ENCODE measurements at regions not wholly inside any gene's neighbourhood (a gene's known extent, or its start where the extent isn't known, plus 50 kb on each side); places are given as distances from the start of the nearest gene placed in this dataset.

DNA sequence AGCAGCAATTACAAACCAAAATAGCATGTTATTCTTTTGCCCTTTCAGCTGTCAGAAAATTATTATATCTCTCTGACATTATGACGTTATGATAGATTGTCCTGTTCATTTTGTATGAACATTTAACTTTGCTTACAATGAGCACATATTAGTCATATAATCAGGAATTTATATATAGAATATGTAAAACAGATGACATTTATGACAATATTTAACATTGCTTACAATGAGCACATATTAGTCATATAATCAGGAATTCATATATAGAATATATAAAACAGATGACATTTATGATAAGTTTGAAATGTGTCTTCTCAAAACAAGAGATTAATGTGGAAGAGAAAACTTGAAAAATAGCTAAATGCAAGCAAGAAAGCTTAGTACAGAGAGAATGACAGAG, 1180.2 kb downstream of the CDH12 start:
- Mint-ChIP-seq H3K9me3 (peaks cover 20% of the 10 kb centered on the region), H3K4me3 (no peak overlapping the region), H3K27ac (no peak overlapping the region), H3K27me3 (ENCODE audit: insufficient read depth) (no peaks in the 10 kb centered on the region), H3K36me3 (ENCODE audit: low read depth) (no peaks in the 10 kb centered on the region), H3K4me1 (ENCODE audit: low read depth) (no peaks in the 10 kb centered on the region)
- DNase-seq: no peak
- TF ChIP-seq, protein P1, sequence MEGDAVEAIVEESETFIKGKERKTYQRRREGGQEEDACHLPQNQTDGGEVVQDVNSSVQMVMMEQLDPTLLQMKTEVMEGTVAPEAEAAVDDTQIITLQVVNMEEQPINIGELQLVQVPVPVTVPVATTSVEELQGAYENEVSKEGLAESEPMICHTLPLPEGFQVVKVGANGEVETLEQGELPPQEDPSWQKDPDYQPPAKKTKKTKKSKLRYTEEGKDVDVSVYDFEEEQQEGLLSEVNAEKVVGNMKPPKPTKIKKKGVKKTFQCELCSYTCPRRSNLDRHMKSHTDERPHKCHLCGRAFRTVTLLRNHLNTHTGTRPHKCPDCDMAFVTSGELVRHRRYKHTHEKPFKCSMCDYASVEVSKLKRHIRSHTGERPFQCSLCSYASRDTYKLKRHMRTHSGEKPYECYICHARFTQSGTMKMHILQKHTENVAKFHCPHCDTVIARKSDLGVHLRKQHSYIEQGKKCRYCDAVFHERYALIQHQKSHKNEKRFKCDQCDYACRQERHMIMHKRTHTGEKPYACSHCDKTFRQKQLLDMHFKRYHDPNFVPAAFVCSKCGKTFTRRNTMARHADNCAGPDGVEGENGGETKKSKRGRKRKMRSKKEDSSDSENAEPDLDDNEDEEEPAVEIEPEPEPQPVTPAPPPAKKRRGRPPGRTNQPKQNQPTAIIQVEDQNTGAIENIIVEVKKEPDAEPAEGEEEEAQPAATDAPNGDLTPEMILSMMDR (IDR thresholded peaks at IDR 0.05): no peak

DNA sequence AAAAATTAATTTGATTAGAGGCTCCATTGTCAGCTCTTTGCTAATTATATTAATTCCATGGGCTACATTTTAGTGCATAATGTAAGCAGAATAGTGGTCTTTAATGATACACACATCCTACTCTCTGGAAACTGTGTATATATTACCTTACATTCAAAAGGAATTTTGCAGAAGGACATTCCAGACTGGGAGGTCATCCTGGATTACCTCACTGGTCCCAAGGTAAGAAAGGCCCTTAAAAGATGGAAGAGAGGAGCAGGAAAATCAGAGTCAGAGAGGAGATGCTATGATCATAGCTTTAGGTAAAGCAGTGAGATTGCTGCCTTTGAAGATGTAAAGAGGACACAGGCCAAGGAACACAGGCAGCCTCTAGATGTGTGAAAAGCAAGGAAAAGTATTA, 1180.8 kb downstream of the CDH12 start:
- Mint-ChIP-seq H3K4me3 (no peak overlapping the region), H3K36me3 (ENCODE audit: low read depth) (no peaks in the 10 kb centered on the region), H3K27me3 (ENCODE audit: insufficient read depth) (no peaks in the 10 kb centered on the region), H3K4me1 (ENCODE audit: low read depth) (no peaks in the 10 kb centered on the region), H3K9me3 (peaks cover 17% of the 10 kb centered on the region), H3K27ac (no peak overlapping the region)
- TF ChIP-seq, protein P1 (IDR thresholded peaks at IDR 0.05): no peak
- DNase-seq: no peak

DNA sequence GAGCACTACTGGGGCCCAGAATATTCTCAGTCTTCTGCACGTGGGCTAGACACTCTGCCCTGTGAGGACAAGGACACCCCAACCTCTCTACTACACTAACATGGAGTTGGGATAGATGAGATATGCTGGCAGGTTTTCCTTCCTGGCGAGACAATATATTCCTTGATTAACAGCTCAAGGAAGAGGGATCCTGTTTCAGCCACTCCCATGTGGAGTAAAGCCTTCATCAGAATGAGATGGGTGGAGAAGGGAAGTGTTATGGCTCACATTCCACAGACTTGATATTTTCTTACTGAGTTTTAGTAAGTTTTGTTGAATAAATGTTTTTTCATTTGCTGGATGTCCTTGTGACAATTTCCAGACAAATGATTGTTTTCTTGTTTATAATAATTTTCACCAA, 1187.6 kb downstream of the CDH12 start:
- Mint-ChIP-seq H3K27me3 (ENCODE audit: insufficient read depth) (no peaks in the 10 kb centered on the region), H3K4me1 (ENCODE audit: low read depth) (no peaks in the 10 kb centered on the region), H3K9me3 (peaks cover 33% of the 10 kb centered on the region), H3K4me3 (no peak overlapping the region), H3K36me3 (ENCODE audit: low read depth) (no peaks in the 10 kb centered on the region), H3K27ac (no peak overlapping the region)
- TF ChIP-seq, protein P1 (IDR thresholded peaks at IDR 0.05): no peak
- DNase-seq: no peak

DNA sequence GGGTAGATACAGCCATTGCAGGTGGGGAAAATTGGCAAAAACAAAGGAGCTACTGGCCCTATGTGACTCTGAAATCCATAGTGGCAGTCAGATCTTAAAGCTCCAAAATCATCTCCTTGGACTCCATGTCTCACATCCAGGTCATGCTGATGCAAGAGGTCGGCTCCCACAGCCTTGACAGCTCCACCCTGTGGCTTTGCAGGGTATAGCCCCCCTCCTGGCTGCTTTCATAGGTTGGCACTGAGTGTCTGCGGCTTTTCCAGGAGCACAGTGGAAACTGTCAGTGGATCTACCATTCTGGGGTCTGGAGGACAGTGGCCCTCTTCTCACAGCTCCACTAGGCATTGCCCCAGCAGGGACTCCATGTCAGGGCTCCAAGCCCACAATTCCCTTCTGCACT, 1190.1 kb downstream of the CDH12 start:
- Mint-ChIP-seq H3K27me3 (ENCODE audit: insufficient read depth) (no peaks in the 10 kb centered on the region), H3K27ac (no peak overlapping the region), H3K9me3 (peaks cover 33% of the 10 kb centered on the region), H3K36me3 (ENCODE audit: low read depth) (no peaks in the 10 kb centered on the region), H3K4me1 (ENCODE audit: low read depth) (no peaks in the 10 kb centered on the region), H3K4me3 (no peak overlapping the region)
- TF ChIP-seq, protein P1 (IDR thresholded peaks at IDR 0.05): no peak
- no peak for DNase-seq

DNA sequence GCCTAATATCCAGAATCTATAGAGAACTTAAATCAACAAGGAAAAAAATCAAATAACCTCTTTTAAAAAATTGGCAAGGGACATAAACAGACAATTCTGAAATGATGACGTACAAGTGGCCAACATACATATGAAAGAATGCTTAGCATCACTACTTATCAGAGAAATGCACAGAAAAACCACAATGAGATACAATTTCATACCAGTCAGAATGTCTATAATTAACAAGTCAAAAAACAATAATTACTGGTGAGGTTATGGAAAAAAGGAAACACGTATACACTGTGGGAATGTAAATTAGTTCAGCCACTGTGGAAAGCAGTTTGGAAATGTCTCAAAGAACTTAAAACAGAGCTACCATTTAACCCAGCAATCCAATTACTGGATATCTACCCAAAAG, 1192.0 kb downstream of the CDH12 start:
- TF ChIP-seq, protein P1 (IDR thresholded peaks at IDR 0.05): no peak
- DNase-seq: no peak
- H3K9me3 Mint-ChIP-seq: peaks cover 34% of the 10 kb centered on the region
- H3K4me1 Mint-ChIP-seq (ENCODE audit: low read depth): no peaks in the 10 kb centered on the region
- H3K4me3 Mint-ChIP-seq: no peak overlapping the region
- H3K27me3 Mint-ChIP-seq (ENCODE audit: insufficient read depth): no peaks in the 10 kb centered on the region
- H3K27ac Mint-ChIP-seq: no peak overlapping the region
- no peaks in the 10 kb centered on the region for H3K36me3 Mint-ChIP-seq (ENCODE audit: low read depth)

DNA sequence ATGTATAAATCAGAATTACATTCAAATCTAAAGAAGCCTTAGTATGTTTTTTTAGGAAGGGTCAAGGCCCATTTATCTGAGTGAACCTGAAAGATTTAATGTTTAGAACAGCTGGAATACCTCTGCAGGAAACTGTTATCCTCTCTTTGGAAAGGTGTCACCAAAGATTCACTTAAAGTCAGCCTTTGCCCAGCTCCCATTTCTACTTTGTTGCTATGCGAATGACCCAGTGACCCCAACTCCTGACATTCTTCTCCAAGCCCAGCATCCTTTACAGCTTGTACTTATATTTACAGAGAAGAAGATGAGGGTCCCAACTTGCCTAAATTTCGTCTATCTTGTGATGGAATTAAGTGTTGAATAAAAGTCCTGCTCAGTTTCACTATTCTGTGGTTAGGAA, 1198.6 kb downstream of the CDH12 start:
- Mint-ChIP-seq H3K36me3 (ENCODE audit: low read depth) (no peaks in the 10 kb centered on the region), H3K27me3 (ENCODE audit: insufficient read depth) (peaks cover 2% of the 10 kb centered on the region; the same call in 1 of the 2 replicates), H3K27ac (no peak overlapping the region), H3K4me3 (no peak overlapping the region), H3K9me3 (peaks cover 15% of the 10 kb centered on the region), H3K4me1 (ENCODE audit: low read depth) (no peaks in the 10 kb centered on the region)
- TF ChIP-seq, protein P1 (IDR thresholded peaks at IDR 0.05): no peak
- DNase-seq: no peak
